ENCODE measurements at regions not wholly inside any gene's neighbourhood (a gene's known extent, or its start where the extent isn't known, plus 50 kb on each side); places are given as distances from the start of the nearest gene placed in this dataset.

DNA sequence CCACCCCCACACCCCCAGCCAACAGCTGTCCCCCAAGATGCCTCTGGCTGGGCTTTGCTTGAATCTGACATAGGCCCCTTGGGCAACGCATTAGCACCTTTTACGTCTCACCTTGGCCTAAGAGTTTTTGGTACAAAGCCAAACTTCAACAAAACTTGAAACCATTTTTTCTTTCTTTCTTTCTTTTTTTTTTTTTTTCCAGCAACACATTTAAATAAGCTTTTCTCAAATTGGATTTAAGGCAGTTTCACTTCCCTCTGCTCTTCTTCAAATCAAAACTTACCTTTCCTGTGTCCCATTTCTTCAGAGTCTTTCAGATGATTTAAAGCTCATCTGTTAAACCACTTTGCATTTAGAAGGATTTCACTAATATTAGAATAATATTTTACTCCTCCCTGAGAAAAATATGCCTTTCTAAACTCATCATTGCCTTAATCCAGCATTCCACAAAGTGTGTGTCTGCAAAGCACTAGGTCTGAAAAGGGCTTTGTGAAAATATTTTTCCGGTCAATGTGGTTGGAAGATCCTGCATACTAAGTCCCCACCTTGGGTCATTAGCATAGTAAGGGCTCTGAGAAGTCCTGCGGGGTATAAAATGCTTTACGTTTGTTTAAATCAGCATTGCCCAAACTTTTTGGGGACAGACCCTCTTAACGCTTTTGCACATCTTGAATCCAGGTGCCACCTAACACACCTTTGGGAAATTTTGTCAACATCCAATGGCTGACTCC, 217.0 kb downstream of the TLE3 start:
- no peak for DNase-seq

DNA sequence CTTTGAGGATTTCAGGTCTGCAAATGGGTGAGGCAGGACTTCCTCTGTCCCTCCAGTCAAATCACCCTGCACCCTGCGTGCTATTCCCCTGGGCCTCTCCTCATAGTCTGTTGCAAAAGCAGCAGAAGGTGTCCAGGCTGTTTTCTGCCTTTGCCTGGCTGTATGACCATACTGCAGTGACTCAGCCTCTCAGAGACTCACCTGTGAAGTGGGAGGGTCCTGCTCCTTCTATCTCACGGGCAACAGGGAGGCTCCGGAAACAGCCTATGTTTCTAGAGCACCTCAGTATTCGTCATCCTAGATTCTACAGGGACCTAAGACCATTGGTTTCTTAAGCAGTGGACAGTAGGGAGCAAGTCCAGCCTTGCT, 216.4 kb downstream of the TLE3 start:
- no peak for DNase-seq

DNA sequence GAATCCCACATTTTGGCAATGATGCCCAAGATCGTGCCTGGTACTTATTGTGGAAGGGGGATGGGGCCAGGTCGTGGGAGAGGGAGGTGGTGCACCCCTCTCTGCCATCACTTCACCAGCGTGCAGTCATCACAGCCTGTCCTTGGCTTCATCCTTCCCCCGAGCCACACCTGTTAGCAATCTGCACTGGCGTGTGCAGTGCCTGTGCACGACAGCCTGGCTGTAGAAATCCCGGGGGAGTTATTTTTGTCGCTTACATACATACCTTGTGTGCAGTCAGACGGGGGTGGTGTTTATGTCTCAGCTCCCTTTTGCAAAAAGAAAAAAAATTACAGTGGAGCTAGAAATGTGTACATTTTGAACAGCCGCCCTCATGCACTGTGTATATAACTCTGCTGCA, 216.0 kb downstream of the TLE3 start:
- DNase-seq, result no peak

DNA sequence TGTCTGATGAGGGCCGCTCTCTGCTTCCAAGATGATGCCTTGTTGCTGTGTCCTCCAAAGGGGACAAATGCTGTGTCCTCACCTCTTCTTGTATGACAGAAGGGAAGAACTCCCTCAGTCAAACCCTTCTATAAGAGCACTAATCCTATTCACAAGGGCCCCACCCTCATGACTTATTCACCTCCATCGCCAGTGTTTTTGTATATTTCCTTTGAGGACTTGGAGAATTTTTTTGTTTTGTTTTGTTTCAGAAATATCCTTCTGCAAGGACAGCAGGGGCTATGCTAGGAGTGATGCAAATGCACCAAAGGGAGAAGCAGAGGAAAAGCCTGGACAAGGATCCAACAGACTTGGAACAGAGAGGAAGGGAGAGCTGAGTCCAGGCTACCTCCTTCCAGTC, 214.4 kb downstream of the TLE3 start:
- no peak for DNase-seq

DNA sequence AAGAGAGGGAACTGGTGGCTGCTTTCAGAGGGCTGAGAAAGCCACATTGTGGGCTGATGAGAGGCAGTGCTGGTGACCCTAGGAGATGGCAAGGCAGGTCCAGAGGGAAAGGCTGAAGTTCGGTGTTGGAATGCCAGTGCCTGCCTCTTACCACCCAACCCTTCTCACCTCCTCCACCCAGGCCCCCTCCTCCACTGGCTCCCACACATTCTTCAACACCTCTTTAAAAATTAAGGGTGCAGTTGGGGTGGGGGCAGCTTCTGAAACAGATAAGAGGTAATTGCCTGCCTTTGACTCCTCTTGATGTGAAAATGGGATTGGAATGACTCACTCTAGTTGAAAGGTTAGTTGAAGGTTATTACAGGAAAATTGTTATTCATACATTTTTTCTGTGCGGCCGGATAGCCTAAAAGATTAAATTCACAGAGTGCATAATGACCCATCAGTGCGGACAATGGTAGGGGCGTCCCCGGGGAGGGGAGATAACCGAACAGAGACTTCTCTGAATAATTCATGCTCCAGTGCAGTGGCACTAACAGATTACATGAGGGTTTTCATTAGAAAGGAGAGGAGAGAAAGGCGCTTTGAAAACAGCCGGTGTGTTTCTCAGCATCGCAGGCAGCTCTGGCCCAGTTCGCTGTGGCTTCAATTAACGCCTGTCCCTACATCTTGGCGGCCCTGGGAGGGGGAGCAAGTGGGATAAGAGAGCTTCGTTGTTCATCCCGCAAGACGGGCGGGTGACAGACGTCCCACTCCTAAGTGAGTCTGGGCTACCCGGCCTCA, 212.4 kb downstream of the TLE3 start:
- no peak for DNase-seq

DNA sequence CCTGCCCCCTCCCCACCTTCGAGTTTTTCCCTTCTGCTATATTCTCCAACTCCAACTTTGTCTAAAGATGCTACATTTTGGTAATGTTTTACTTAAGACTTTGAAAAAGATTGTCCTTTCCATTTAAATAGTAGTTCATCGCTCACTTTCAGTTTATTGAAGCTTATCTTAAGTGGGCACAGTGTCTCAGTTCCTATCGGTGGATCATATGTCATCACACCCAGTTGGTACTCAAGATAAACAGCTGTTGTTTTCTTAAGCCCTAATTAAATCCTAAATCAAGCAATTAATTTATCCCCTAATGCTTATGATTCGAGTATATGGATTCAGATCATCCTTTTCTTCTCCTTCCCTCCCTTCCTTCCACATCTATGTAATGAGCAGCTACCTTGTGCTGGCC, 210.7 kb downstream of the TLE3 start:
- no peak for DNase-seq

DNA sequence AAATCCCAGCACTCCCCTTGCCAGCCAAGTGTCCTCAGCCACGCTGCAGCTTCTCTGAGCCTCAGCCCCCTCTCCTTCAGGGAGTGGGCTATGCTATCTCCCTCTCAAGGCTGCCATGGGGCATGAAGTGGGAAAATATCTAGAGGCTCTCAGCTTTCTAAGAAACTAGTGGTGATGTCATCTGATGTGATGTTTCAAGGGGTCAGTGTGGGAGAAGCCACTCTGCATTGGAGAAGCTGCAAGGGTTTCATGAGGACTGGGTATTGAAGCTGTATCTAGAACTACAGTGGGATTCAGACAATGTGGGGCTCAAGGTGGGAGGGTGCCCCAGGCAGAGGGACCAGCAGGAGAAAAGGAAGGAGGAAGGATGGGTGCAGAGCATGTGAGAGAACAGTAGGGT, 210.2 kb downstream of the TLE3 start:
- DNase-seq, result no peak

DNA sequence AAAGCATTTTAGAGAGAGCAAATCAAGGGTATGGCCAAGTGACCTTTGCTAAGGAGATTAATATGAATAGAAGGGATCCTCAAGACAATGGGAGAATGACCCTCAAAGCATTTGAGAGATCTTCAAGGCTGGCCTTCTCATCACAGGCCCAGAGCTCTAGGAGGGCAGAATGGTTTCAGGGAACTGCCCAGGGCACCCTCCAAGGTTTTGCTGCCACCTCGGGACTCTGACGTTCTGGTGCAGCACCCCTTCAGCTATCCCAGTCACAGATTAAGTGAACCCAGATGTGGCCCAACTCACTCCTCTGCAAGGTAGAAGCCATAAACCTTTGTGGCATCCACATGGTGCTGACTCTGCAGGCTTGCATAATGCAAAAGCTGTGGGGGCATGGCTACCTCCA, 209.3 kb downstream of the TLE3 start:
- no peak for DNase-seq

DNA sequence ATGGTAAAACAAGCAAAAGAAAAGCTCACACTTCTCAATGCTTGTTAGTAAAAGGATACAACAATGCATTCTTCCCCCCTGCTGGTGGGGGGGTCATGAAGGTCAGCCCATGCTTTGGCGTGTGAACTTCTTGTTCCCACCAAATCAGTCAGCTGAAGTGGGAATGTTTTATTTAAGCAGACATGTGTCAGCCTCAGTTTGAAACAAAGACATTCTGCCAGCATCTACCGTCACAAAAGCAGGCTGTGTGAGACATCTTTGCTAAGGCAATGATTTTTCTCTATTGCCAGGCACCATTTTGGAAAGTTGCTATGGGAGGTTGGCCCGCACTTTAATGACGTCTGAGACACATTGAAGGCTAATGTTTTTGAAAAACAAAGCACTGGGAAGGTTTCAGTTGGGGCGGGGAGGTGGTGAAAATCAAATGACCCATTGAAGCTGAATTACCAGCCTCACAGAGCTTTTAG, 206.6 kb downstream of the TLE3 start:
- DNase-seq, result no peak

DNA sequence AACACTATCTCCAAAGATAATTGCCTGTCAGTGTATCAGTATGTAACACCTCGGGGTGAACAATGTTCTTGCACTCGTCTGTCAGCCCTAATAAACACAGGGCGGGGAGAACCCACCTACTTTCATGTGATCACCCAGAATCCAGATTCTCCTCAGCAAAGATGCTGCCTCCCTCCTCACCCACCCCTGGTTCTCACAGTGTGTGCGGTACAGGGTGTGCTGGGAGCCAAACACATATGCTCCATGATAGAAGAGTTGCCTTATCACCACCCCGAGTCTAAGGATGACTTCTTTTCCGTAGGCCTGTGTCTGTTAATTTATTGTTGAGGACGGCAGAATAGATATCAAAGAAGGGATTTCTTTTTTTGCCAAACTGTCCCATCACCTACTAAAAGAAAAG, 206.1 kb downstream of the TLE3 start:
- DNase-seq, result no peak

DNA sequence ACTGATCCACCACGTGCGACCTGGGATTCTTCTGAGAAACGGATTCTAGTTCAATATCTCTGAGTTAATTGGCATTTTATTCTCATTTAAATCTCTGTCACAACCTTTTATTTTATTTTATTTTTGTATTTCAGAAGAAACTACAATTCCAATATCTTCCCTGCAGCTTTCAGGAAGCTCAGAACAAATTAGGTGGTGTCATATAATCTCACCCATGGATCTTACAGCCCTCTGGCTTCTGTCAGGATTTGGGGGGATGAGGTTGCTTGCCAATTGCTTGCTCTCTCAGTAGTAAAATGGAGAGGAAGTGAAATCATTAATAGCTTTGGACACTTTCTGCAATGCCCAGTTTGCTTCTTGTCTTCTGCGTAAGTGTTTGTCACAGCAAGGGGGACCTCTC, 205.4 kb downstream of the TLE3 start:
- DNase-seq, result no peak

DNA sequence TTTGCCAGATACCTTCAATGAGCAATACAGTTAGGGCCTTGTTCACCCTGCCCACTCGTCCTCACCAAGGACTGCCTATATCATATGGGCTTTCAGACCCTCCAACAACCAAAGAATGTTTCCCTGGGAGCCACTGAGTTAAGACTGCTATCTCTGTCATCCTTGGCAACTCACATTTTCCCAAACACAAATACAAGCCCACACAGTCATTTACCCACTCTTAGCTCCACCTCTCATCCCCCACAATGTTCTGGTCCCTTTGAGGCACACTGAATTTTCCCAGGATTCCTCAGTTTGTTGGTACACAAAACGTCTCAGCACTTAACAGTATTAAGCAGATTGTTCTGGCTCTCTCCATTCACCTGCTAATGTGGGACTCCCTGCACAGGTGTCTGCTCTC, 204.6 kb downstream of the TLE3 start:
- DNase-seq, result no peak

DNA sequence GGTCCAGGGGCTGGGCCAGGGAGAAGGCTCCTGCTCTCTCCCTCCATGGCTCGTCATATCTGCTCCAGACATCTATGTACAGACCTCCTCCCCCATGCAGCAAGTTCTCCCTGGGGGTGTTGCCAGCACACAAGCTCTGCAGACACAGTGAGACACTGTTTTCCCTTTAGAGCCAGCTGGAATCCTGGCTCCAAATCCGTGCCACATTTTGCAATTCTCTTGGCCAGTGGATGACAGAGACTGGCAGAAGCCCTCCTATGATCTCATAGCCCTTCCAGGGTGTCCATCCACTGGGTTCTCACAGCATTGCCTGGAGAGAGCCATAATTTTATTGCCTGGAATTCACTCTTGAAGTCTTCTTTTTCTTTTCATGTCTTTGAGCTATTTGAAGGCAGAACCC, 203.9 kb downstream of the TLE3 start:
- DNase-seq, result no peak

DNA sequence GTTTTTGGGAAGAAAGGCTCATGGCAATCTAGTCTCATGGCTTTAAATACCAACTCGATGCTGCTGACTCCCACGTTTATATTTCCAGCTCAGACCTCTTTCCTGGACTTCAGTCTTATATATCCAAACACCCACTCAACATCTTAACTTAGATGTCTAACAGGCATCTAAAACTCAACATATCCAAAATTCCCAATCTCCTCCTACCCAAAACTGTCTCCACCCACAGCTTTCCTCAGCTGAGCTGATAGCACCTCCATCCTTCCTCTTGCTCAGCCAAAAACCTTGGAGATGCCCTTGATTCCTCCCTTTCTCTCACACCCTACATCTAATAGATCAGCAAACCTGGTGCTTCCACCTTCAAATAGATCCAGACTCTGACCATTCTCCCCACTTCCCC, 202.5 kb downstream of the TLE3 start:
- DNase-seq, result no peak

DNA sequence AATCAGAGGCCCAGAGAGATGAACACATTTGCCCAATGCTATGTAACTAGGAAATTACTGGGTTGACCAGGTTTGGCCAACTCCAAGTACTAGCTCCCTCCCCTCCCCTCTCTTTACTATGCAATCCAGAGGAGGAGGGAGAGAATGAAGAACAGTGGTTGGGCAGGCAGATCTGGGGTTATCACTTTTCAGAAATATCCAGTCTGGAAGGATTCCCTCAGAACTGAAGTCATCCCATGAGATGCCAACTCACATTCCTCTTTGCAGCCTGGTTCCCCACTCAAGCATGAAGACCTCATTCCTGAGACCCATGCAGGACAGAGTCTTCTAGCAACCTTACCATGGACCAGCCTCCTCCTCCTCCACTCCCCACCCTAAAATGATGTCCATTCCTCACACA, 201.1 kb downstream of the TLE3 start:
- DNase-seq, result no peak

DNA sequence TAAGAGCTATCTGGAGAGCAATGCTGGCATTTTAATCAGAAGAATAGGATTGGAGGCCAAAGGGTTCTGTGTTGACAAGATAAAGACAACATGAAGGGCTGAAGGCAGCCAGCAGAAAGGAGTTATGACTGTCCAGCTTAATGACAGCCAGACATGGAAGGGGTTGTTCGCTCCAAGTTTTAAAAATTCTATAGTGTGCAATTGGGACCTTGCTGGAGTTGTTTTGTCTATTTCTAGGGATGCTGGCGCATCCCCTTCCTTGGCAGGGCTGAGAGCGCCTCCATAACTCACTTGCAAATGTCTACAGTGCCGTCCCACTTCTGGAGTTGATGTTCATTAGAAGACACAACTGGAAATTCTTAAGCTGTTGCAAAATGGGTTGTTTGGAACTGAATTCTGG, 200.7 kb downstream of the TLE3 start:
- no peak for DNase-seq

DNA sequence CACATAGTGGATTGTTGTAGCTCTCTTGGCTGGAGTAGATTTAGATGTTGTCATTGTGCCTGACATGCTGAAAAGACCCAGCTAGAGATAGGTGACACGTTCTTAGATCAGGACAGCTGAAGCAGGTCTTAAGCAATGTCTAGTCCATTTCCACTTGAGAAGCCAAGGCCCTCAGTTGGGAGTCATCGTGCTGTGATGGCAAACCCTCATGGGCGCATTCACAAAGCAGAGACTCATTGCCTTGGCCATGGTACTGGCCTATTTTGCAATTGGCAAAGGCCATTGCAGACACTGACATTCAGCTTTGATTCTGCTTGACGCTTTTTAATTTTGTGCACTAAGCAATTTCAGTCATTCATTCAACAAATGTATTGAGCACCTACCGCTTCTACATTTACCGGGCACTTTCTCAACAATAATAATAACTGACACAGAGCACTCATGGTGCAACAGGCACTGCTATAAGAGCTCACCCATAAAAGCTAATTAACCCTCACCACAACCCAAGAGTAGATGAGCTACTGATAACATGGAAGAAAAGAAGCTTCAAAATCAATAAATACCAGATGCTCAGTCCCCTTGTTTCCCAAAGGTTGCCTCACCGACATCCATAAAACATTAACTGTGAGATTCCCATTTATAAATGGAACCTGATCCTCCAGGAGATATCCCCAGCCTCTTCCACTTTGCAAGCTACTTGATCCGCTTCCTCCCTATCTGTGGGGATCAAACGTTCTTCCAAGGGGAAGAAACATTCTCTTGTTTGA, 200.1 kb downstream of the TLE3 start:
- no peak for DNase-seq

DNA sequence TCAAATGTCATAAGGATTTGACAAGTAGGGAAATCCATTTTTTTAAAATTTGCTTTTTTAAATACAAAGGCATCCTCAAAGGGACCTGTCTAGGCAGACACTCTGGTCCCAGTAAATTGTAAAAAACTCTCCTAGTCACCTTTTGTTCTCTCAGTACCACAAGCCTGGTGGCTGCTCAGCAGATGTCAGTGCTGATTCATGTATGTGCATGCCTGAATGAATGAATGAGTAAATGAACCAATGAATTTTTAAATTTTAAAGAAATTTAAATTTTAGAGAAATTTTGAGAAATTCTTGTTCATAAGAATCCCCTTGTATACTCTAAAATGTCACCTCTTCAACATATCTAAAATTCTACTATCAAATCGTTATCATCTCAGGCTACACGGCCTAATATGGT, 199.5 kb downstream of the TLE3 start:
- no peak for DNase-seq

DNA sequence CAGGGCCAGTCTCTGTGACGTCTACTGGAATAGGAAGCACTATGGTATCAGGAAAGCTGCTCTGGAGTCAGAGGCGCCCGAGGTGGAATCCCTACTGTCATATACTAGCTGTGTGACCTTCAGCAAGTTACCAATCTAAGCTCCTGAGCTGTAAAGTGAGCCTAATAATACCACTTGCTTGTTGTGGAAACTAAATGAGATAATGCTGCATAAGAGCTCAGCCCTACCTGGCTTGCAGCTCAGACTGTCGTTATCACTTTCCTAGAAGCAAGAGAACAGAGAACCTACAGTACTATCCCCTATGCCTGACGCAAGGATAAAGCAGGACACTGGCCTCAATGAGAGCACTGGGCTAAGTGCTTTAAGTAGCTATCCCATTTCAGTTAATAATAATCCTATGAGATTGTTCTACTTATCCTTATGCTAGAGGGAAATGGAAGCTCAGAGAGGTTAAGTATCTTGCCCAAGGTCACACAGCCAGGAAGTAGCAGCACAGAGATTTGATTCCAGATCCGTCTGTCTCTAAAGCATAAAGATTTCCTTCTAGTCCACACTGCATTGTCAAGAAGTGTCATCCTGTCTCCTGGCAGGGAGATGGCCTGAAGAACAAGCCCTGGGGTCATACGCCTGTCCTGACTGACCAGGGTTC, 195.2 kb downstream of the TLE3 start:
- no peak for DNase-seq

DNA sequence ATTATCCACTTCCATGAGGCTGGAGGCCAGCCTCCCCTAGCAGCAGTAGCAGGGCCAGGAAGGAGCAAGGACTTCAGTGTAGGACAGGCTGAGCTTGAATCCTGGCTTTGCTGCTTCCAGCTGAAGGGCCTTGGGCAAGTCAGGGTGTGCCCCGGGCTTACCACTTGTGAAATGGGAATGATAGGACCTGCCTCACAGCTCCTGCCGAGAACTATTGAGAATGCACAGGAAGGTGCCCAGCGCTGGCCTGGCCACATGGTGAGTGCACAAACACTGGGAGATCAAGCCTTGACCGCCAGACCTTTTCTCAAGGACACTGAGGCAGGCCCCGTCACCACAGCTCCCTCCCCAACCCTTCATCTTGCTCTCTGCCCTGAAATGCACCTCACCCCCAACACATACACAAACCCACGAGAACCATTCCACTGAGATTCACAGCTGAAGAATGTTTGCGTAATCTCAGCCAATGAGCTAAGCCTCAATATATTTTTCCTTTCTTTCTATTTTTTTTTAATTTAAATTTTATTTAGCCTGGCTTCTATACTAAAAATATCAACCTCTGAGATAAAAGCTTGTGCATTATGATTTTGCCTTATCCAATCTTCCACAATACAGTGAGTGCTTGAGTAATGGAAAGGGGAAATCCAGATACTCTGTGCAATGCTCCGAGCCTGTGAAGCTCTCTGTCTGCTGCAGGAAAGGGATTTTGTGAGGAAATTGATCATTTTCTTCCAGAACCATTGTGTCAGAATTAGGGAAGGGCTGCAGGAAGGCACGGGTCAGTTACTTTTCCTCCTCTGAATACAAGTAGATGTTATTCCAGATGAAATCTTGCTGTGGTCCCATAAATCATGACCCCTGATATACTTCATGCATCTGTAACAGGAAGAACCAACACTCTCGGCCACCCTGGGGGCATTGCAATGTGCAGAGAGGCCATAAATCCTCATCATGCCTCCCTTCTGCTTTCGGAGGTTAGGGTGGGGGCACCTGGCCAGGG, 193.9 kb downstream of the TLE3 start:
- no peak for DNase-seq

DNA sequence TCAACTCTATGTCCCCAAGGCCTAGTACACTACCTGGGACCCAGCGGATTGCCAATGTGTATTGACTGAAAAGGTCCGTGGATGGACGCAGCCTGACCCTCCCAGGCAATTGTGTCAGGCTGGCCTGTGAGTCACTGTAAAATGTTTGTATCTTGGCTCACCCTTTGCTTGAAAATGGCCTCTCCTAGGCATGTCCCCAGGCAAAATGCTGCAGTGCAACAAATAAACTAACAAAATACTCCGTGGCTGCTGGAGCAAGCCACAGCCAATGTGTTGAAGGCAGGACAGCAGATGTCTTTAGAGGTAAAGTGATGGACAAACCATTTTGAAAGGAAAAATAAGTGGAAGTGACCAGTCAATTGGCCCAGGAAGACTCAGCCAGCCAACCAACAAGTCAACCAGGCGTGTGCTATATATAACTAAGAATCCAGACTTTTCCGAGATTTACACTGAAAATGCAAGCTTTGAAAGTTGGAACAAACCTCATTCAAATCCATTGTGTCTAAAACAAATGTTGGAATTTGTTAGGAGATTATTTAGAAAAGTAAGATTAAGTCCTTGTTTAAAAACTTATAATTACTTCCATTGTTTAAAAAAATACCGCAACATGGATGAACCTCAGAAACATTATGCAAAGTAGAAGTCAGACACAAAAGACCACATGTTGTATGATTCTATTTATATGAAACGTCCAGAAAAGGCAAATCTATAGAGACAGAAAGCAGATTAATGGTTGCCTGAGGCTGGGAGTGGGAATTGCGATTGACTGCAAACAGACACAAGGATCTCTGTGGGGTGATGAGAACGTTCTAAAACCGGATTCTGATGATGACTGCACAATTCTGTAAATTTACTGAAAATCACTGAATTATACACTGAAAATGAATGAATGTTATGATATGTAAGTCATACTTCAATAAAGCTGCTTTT, 191.2 kb downstream of the TLE3 start:
- DNase-seq, result no peak

Data from activated T-cell treated with anti-CD3 and anti-CD28 coated beads, Interleukin-2, amount 50 U/mL, for 1 hour (primary cell).